ENCODE measurements at regions not wholly inside any gene's neighbourhood (a gene's known extent, or its start where the extent isn't known, plus 50 kb on each side); places are given as distances from the start of the nearest gene placed in this dataset.

DNA sequence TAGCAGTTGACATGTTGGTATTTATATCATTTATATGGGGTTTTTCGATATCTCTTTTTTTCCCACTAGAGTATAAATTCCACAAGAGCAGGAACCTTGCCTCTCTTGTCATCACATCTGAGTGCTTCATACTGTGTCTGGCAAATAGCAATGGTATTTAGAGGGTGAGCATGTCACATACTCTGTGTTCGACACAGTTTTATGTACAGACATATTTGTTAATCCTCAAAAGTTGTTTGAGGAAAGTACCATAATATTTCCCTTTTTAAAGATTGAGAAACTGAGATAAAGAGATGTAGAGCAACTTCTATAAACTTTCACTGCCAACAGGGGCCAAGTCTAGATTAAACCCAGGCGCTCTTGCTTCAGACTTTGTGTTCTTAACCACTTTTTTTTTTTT, 324.6 kb upstream of the PDGFD start:
- WGBS (ENCODE audit: low lambda C conversion rate), result 17% methylated on average over 3 of the region's 3 CpGs
- BruUV-seq (replicated peaks), result no TSS peak
- ATAC-seq, result no peak
- FAIRE-seq, result no peak
- Histone ChIP-seq H3K36me3 (replicated peaks in 1 of 2; ENCODE audit: control insufficient read depth in 1 of 2, insufficient read depth in 2 of 2, low read length in 2 of 2) (no peaks in the 10 kb centered on the region), H3K27me3 (ENCODE audit: control insufficient read depth in 1 of 2, insufficient read depth in 2 of 2, low read length in 2 of 2) (no peaks in the 10 kb centered on the region), H3K9me3 (ENCODE audit: low read length) (peaks cover 63% of the 10 kb centered on the region), H3K79me2 (ENCODE audit: insufficient read depth, low read length) (no peaks in the 10 kb centered on the region), H3K4me1 (ENCODE audit: insufficient read depth, low read length) (no peaks in the 10 kb centered on the region), H3K27ac (ENCODE audit: extremely low read length, insufficient read depth, low read length) (no peak overlapping the region), H3K9ac (ENCODE audit: insufficient read depth, low read depth, low read length) (no peak overlapping the region), H3K4me2 (ENCODE audit: low read depth, low read length) (no peak overlapping the region), H3K4me3 (replicated peaks in 1 of 3; ENCODE audit: insufficient read depth in 1 of 3, low read depth in 2 of 3, low read length in 3 of 3) (no peak overlapping the region), H4K20me1 (ENCODE audit: insufficient read depth, low read length) (no peaks in the 10 kb centered on the region), H2AFZ (ENCODE audit: low read length) (no peak overlapping the region)
- in situ Hi-C loops (cut with HindIII; ENCODE audit: extremely low pct_ligation_motif_present, low pct_unique_long_range_greater_than_20kb) (no loop called here), intact Hi-C loops (cut with micrococcal nuclease; ENCODE audit: unreplicated experiment) (no loop called here)
- ChIA-PET POLR2A (no interaction called here), CTCF (ENCODE audit: low intra/inter-chr PET ratio, low total read pairs) (no interaction called here)
- TF ChIP-seq, protein P1, sequence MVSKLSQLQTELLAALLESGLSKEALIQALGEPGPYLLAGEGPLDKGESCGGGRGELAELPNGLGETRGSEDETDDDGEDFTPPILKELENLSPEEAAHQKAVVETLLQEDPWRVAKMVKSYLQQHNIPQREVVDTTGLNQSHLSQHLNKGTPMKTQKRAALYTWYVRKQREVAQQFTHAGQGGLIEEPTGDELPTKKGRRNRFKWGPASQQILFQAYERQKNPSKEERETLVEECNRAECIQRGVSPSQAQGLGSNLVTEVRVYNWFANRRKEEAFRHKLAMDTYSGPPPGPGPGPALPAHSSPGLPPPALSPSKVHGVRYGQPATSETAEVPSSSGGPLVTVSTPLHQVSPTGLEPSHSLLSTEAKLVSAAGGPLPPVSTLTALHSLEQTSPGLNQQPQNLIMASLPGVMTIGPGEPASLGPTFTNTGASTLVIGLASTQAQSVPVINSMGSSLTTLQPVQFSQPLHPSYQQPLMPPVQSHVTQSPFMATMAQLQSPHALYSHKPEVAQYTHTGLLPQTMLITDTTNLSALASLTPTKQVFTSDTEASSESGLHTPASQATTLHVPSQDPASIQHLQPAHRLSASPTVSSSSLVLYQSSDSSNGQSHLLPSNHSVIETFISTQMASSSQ (IDR thresholded peaks at IDR 0.05; ENCODE audit: low read depth), result no peak
- TF ChIP-seq, protein P1 (CRISPR knock-in tag; IDR thresholded peaks at IDR 0.05; ENCODE audit: borderline replicate concordance), result no peak
- TF ChIP-seq, protein P2, sequence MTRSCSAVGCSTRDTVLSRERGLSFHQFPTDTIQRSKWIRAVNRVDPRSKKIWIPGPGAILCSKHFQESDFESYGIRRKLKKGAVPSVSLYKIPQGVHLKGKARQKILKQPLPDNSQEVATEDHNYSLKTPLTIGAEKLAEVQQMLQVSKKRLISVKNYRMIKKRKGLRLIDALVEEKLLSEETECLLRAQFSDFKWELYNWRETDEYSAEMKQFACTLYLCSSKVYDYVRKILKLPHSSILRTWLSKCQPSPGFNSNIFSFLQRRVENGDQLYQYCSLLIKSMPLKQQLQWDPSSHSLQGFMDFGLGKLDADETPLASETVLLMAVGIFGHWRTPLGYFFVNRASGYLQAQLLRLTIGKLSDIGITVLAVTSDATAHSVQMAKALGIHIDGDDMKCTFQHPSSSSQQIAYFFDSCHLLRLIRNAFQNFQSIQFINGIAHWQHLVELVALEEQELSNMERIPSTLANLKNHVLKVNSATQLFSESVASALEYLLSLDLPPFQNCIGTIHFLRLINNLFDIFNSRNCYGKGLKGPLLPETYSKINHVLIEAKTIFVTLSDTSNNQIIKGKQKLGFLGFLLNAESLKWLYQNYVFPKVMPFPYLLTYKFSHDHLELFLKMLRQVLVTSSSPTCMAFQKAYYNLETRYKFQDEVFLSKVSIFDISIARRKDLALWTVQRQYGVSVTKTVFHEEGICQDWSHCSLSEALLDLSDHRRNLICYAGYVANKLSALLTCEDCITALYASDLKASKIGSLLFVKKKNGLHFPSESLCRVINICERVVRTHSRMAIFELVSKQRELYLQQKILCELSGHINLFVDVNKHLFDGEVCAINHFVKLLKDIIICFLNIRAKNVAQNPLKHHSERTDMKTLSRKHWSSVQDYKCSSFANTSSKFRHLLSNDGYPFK (CRISPR knock-in tag; IDR thresholded peaks at IDR 0.05; ENCODE audit: borderline replicate concordance), result no peak
- TF ChIP-seq CHD2 (IDR thresholded peaks at IDR 0.05; ENCODE audit: low read depth, low read length) (no peak), CEBPB (IDR thresholded peaks at IDR 0.05; ENCODE audit: borderline replicate concordance, low read depth, low read length) (no peak), HNF4A (CRISPR knock-in tag; IDR thresholded peaks at IDR 0.05) (no peak), ZNF12 (CRISPR knock-in tag; IDR thresholded peaks at IDR 0.05) (no peak), ZNF30 (CRISPR knock-in tag; IDR thresholded peaks at IDR 0.05) (no peak), SP4 (CRISPR knock-in tag; IDR thresholded peaks at IDR 0.05) (no peak), ZNF564 (CRISPR knock-in tag; IDR thresholded peaks at IDR 0.05) (no peak), ZNF446 (CRISPR knock-in tag; IDR thresholded peaks at IDR 0.05) (no peak), MYNN (CRISPR knock-in tag; IDR thresholded peaks at IDR 0.05; ENCODE audit: low read depth) (no peak)
- TF ChIP-seq, protein P3, sequence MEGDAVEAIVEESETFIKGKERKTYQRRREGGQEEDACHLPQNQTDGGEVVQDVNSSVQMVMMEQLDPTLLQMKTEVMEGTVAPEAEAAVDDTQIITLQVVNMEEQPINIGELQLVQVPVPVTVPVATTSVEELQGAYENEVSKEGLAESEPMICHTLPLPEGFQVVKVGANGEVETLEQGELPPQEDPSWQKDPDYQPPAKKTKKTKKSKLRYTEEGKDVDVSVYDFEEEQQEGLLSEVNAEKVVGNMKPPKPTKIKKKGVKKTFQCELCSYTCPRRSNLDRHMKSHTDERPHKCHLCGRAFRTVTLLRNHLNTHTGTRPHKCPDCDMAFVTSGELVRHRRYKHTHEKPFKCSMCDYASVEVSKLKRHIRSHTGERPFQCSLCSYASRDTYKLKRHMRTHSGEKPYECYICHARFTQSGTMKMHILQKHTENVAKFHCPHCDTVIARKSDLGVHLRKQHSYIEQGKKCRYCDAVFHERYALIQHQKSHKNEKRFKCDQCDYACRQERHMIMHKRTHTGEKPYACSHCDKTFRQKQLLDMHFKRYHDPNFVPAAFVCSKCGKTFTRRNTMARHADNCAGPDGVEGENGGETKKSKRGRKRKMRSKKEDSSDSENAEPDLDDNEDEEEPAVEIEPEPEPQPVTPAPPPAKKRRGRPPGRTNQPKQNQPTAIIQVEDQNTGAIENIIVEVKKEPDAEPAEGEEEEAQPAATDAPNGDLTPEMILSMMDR (CRISPR knock-in tag; IDR thresholded peaks at IDR 0.05), result no peak
- TF ChIP-seq, protein P4, sequence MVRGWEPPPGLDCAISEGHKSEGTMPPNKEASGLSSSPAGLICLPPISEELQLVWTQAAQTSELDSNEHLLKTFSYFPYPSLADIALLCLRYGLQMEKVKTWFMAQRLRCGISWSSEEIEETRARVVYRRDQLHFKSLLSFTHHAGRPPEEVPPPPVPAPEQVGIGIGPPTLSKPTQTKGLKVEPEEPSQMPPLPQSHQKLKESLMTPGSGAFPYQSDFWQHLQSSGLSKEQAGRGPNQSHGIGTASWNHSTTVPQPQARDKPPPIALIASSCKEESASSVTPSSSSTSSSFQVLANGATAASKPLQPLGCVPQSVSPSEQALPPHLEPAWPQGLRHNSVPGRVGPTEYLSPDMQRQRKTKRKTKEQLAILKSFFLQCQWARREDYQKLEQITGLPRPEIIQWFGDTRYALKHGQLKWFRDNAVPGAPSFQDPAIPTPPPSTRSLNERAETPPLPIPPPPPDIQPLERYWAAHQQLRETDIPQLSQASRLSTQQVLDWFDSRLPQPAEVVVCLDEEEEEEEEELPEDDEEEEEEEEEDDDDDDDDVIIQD (CRISPR knock-in tag; IDR thresholded peaks at IDR 0.05; ENCODE audit: low read depth), result no peak
- TF ChIP-seq, protein P5, sequence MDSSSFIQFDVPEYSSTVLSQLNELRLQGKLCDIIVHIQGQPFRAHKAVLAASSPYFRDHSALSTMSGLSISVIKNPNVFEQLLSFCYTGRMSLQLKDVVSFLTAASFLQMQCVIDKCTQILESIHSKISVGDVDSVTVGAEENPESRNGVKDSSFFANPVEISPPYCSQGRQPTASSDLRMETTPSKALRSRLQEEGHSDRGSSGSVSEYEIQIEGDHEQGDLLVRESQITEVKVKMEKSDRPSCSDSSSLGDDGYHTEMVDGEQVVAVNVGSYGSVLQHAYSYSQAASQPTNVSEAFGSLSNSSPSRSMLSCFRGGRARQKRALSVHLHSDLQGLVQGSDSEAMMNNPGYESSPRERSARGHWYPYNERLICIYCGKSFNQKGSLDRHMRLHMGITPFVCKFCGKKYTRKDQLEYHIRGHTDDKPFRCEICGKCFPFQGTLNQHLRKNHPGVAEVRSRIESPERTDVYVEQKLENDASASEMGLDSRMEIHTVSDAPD (CRISPR knock-in tag; IDR thresholded peaks at IDR 0.05), result no peak
- DNase-seq (ENCODE audit: low spot score), result no peak
